ENCODE measurements at regions not wholly inside any gene's neighbourhood (a gene's known extent, or its start where the extent isn't known, plus 50 kb on each side); places are given as distances from the start of the nearest gene placed in this dataset.
A peak's percentile ranks its signal among the peaks of the same experiment; 100 is the strongest.

DNA sequence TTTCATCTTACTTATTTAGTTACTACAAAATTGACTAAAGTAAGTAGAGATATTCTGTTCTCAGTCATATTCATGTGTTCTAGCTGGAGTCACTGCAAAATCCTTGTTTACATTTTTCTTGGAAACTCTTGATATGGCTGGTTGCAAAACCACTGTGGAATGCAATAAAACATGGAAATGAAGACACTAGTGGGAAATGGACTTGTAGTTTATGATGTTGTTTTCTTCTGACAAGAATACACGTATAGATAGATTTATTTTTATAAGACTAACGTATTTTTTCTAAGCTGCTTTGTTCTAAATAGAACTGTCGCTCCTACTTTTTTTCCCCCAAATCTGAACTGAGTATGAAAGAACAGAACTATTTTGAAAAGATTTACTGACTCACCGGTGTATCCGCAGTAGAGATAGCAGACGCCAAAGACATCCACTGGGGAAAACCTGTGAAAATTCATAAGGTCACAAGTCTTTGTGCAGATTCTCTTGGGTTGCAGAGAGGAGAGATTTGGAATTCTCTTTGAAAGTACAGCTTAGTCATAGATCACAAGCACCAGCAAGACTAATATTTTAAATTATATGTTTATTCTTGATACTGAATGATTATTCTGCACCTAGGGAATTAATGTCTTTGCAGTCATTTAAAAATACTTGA lies 119.6 kb upstream of the TAF11L2 start:
- peak overlapping the region; percentile 24; the same call in 1 of the 2 replicates for H3K4me3 ChIP-seq (ENCODE audit: insufficient read depth, low read depth, low read length)
- peak overlapping the region; percentile 20; the same call in 1 of the 2 replicates for H3K4ac ChIP-seq (ENCODE audit: low read depth, low read length)

More for the DNA sequence above, 119.6 kb upstream of the TAF11L2 start:
- BruUV-seq (replicated peaks): no TSS peak
- no peak overlapping the region for H3K9ac ChIP-seq (ENCODE audit: low read depth, low read length)
- peak overlapping the region in 1 of 2 experiments; percentile 13; a peak in 1 of 4 replicates for H4K8ac ChIP-seq (ENCODE audit: low read depth in 2 of 2, low read length in 2 of 2)
- peak overlapping the region; percentile 92 for H3K18ac ChIP-seq (ENCODE audit: low read depth, low read length)
- H4K5ac ChIP-seq (ENCODE audit: low read depth, low read length): peak overlapping the region; percentile 90; the same call in 1 of the 2 replicates
- peaks cover 29% of the 10 kb centered on the region for H3K4me1 ChIP-seq (ENCODE audit: control insufficient read depth, insufficient read depth, low read length)
- WGBS, 2 experiments (ENCODE audit: extremely low coverage in 2 of 2, insufficient read length in 1 of 2): 0% methylated on average over 3 of the region's 6 CpGs; no CpG with 5 or more reads in 1 of the 2 experiments
- no peak overlapping the region; the same call in 1 of the 2 replicates for H2BK20ac ChIP-seq (ENCODE audit: low read depth, low read length)
- DNase-seq (peak; percentile 86), ATAC-seq (ENCODE audit: low read depth) (peak; percentile 70)
- H2AFZ ChIP-seq (replicated peaks; ENCODE audit: low read length, poor library complexity): no peak overlapping the region
- H3K4me2 ChIP-seq (ENCODE audit: low read depth, low read length): peak overlapping the region; percentile 91
- H3K27ac ChIP-seq (ENCODE audit: insufficient read depth, low read length): peak overlapping the region; percentile 87; the same call in 1 of the 2 replicates
- POLR2A ChIA-PET (ENCODE audit: unreplicated experiment): no interaction called here
- H2BK120ac ChIP-seq (ENCODE audit: low read depth, low read length): peak overlapping the region; percentile 43
- H3K9me3 ChIP-seq (ENCODE audit: control insufficient read depth, insufficient read depth, low read length): no peaks in the 10 kb centered on the region
- no peak overlapping the region for H4K91ac ChIP-seq (ENCODE audit: insufficient read depth, low read depth, low read length)
- peak overlapping the region; percentile 36; the same call in 1 of the 2 replicates for H3K56ac ChIP-seq (ENCODE audit: extremely low read depth, insufficient read depth, low read length)
- intact Hi-C loops (cut with micrococcal nuclease) (loop anchor here (5.0 kb wide), 2 partner anchors 71 to 161 kb away; partner anchors contain the start of gene BASP1), dilution Hi-C loops (cut with HindIII; ENCODE audit: low sequenced_read_pairs, unreplicated experiment) (no loop called here), in situ Hi-C loops (cut with MboI; ENCODE audit: low sequenced_read_pairs) (no loop called here)
- H3K79me1 ChIP-seq (ENCODE audit: low read depth in 1 of 2, low read length in 2 of 2): 0 out of 4 replicates have a peak, but pooled peaks cover 0 to 2% of the 10 kb centered on the region in 2 experiments
- H2AK9ac ChIP-seq (replicated peaks; ENCODE audit: low read depth, low read length, poor library complexity): no peak overlapping the region
- H3K23ac ChIP-seq (ENCODE audit: low read depth, low read length): no peak overlapping the region
- H2BK5ac ChIP-seq (ENCODE audit: low read depth, low read length, poor library complexity, severe bottlenecking): peak overlapping the region; percentile 81
- peak overlapping the region; percentile 35; the same call in 1 of the 3 replicates for H2BK15ac ChIP-seq (ENCODE audit: low read depth, low read length)
- CTCF ChIA-PET: interaction anchor here (0.6 to 1.1 kb wide), 4 partner anchors 12 to 499 kb away, joined by 3 to 4 read pairs (median 4); no protein-coding TSS in a partner anchor
- H4K20me1 ChIP-seq (ENCODE audit: insufficient read depth, low read length): no peaks in the 10 kb centered on the region
- H3K9me1 ChIP-seq (ENCODE audit: insufficient read depth, low read length): peaks cover 9% of the 10 kb centered on the region; the same call in 1 of the 2 replicates
- no peak overlapping the region for H3K14ac ChIP-seq (replicated peaks; ENCODE audit: low read depth, low read length)
- H3K36me3 ChIP-seq (ENCODE audit: control insufficient read depth, insufficient read depth, low read length): no peaks in the 10 kb centered on the region
- H3K27me3 ChIP-seq (ENCODE audit: control insufficient read depth, insufficient read depth, low read length): no peaks in the 10 kb centered on the region
- 0 out of 2 replicates have a peak overlapping the region, but pooled peaks have one; percentile 8 for H2AK5ac ChIP-seq (ENCODE audit: low read depth, low read length)
- TF ChIP-seq RFX5 (IDR thresholded peaks at IDR 0.05; ENCODE audit: low read depth, low read length) (no peak), CEBPB (IDR thresholded peaks at IDR 0.05; ENCODE audit: low read depth, low read length) (peak; percentile 92), CHD1 (IDR thresholded peaks at IDR 0.05; ENCODE audit: low read depth, low read length) (no peak), MAZ (IDR thresholded peaks at IDR 0.05; ENCODE audit: borderline replicate concordance, low read depth, low read length) (no peak; the same call in 1 of the 2 replicates), SMC3 (IDR thresholded peaks at IDR 0.05; ENCODE audit: low read depth, low read length) (no peak)
- TF ChIP-seq, protein P1, sequence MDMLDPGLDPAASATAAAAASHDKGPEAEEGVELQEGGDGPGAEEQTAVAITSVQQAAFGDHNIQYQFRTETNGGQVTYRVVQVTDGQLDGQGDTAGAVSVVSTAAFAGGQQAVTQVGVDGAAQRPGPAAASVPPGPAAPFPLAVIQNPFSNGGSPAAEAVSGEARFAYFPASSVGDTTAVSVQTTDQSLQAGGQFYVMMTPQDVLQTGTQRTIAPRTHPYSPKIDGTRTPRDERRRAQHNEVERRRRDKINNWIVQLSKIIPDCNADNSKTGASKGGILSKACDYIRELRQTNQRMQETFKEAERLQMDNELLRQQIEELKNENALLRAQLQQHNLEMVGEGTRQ (IDR thresholded peaks at IDR 0.05; ENCODE audit: low read depth, low read length): no peak

Data from IMR-90 (cell line).